Neural cell (in vitro differentiated cells): ENCODE measurements at regions not wholly inside any gene's neighbourhood (a gene's known extent, or its start where the extent isn't known, plus 50 kb on each side); places are given as distances from the start of the nearest gene placed in this dataset.

Experiments used
- H2AFZ ChIP-seq: fragments of 200-600, 300-800 bp; sonication (generic), shearing (Covaris generic); 2 replicates; pipeline ENCODE4 v1.6.0; 2014; ENCODE audit warnings: low read depth, mild to moderate bottlenecking, antibody characterized with exemption, low read length, moderate library complexity
- H3F3A ChIP-seq: fragments of 200-600 bp; shearing (Covaris generic); 2 replicates; pipeline ENCODE4 v1.6.1; 2016; ENCODE audit warnings: mild to moderate bottlenecking, moderate library complexity, mixed read lengths, antibody characterized with exemption, low read length; ENCODE audit not compliant: insufficient read depth, poor library complexity, severe bottlenecking
- H3K27ac ChIP-seq: fragments of 200-600, 300-800 bp; sonication (generic), shearing (Covaris generic); 2 replicates; pipeline ENCODE4 v1.5.1; 2014; ENCODE audit warnings: mild to moderate bottlenecking, low read length, moderate library complexity
- H3K27me3 ChIP-seq: fragments of 300-800, 200-600 bp; sonication (generic), shearing (Covaris generic); 2 replicates; pipeline ENCODE4 v1.6.0; 2014; ENCODE audit warnings: mild to moderate bottlenecking, low read depth, low read length, moderate library complexity; ENCODE audit not compliant: insufficient read depth
- H3K36me3 ChIP-seq: fragments of 300-800, 200-600 bp; sonication (generic), shearing (Covaris generic); 2 replicates; pipeline ENCODE4 v1.5.1; 2014; ENCODE audit warnings: mild to moderate bottlenecking, antibody characterized with exemption, low read length, moderate library complexity; ENCODE audit not compliant: insufficient read depth
- H3K4me2 ChIP-seq: fragments of 300-800, 200-600 bp; sonication (generic), shearing (Covaris generic); 2 replicates; pipeline ENCODE4 v1.6.0; 2014; ENCODE audit warnings: mild to moderate bottlenecking, low read length
- H3K4me3 ChIP-seq: fragments of 300-800, 200-600 bp; sonication (generic), shearing (Covaris generic); 2 replicates; pipeline ENCODE4 v1.5.1; 2014; ENCODE audit warnings: mild to moderate bottlenecking, low read length, moderate library complexity
- H3K79me2 ChIP-seq: fragments of 200-600 bp; shearing (Covaris generic); replicated peaks from 2 replicates; pipeline ENCODE4 v1.6.0; 2014; ENCODE audit warnings: mild to moderate bottlenecking, low read length, moderate library complexity; ENCODE audit not compliant: insufficient read depth
- H3K9ac ChIP-seq: fragments of 300-800, 200-600 bp; sonication (generic), shearing (Covaris generic); 2 replicates; pipeline ENCODE4 v1.6.1; 2016; ENCODE audit warnings: mild to moderate bottlenecking, low read length, mixed read lengths
- H3K9me2 ChIP-seq: fragments of 200-600 bp; shearing (Covaris generic); 2 replicates; pipeline ENCODE4 v1.6.1; 2016; ENCODE audit warnings: mild to moderate bottlenecking, low read length, mixed read lengths; ENCODE audit not compliant: insufficient read depth
- H3K9me3 ChIP-seq: fragments of 200-600, 300-800 bp; sonication (generic), shearing (Covaris generic); 2 replicates; pipeline ENCODE4 v1.6.1; 2016; ENCODE audit warnings: mild to moderate bottlenecking, mixed run types, low read length, moderate library complexity, mixed read lengths
- H4K20me1 ChIP-seq: fragments of 200-600 bp; shearing (Covaris generic); 2 replicates; pipeline ENCODE4 v1.6.1; 2016; ENCODE audit warnings: mild to moderate bottlenecking, mixed run types; ENCODE audit not compliant: insufficient read depth
- EP300 ChIP-seq: fragments of 450-650 bp; conservative IDR thresholded peaks from 2 replicates; pipeline ENCODE4 v1.6.1; 2014; ENCODE audit warnings: antibody characterized with exemption, mild to moderate bottlenecking, moderate library complexity; ENCODE audit not compliant: poor library complexity, severe bottlenecking
- EZH2 ChIP-seq: fragments of 200-600, 300-800 bp; shearing (Covaris generic), sonication (generic); IDR thresholded peaks from 2 replicates; pipeline ENCODE4 v1.6.1; 2014; ENCODE audit warnings: antibody characterized with exemption, low read length, borderline replicate concordance, mild to moderate bottlenecking; ENCODE audit not compliant: insufficient read depth, poor library complexity, severe bottlenecking
- MXI1 ChIP-seq: fragments of 450-650 bp; conservative IDR thresholded peaks from 2 replicates; pipeline ENCODE4 v1.6.1; 2014; ENCODE audit warnings: antibody characterized with exemption, mild to moderate bottlenecking; ENCODE audit not compliant: poor library complexity, severe bottlenecking
- POLR2AphosphoS5 ChIP-seq: IDR thresholded peaks from 2 replicates; pipeline ENCODE4 v1.6.1; 2012
- RAD21 ChIP-seq: fragments of 450-650 bp; conservative IDR thresholded peaks from 2 replicates; pipeline ENCODE4 v1.6.1; 2014; ENCODE audit warnings: antibody characterized with exemption, mild to moderate bottlenecking, moderate library complexity
- REST ChIP-seq: IDR thresholded peaks from 2 replicates; pipeline ENCODE4 v1.6.1; 2012; ENCODE audit warnings: borderline replicate concordance
- SMC3 ChIP-seq: fragments of 450-650 bp; conservative IDR thresholded peaks from 2 replicates; pipeline ENCODE4 v1.6.1; 2014; ENCODE audit warnings: antibody characterized with exemption, mild to moderate bottlenecking, moderate library complexity; ENCODE audit not compliant: poor library complexity
- TAF1 ChIP-seq: IDR thresholded peaks from 2 replicates; pipeline ENCODE4 v1.6.1; 2012; ENCODE audit warnings: low read depth
- TF ChIP-seq, protein P1 (sequence below): fragments of 450-650 bp; IDR thresholded peaks from 2 replicates; pipeline ENCODE4 v1.5.1; 2014; ENCODE audit warnings: antibody characterized with exemption, mild to moderate bottlenecking, moderate library complexity; ENCODE audit not compliant: poor library complexity, severe bottlenecking

GRCh38 chr2:84085562-84085961 is 373.5 kb downstream of the SUCLG1 start:
- H3K9me2 ChIP-seq, result no peaks in the 10 kb centered on the region
- H3K27me3 ChIP-seq, result no peaks in the 10 kb centered on the region
- H3K4me2 ChIP-seq, result no peak overlapping the region
- no peaks in the 10 kb centered on the region for H3F3A ChIP-seq
- H3K9me3 ChIP-seq, result no peaks in the 10 kb centered on the region
- H2AFZ ChIP-seq, result no peak overlapping the region
- H3K9ac ChIP-seq, result no peak overlapping the region
- no peak overlapping the region for H3K27ac ChIP-seq
- no peaks in the 10 kb centered on the region for H3K36me3 ChIP-seq
- no peak for TF ChIP-seq EP300
- TF ChIP-seq POLR2AphosphoS5, result no peak
- no peak for TF ChIP-seq SMC3
- no peak for TF ChIP-seq RAD21
- TF ChIP-seq REST, result no peak
- TF ChIP-seq MXI1, result no peak
- TF ChIP-seq EZH2, result no peak
- TF ChIP-seq, protein P1, sequence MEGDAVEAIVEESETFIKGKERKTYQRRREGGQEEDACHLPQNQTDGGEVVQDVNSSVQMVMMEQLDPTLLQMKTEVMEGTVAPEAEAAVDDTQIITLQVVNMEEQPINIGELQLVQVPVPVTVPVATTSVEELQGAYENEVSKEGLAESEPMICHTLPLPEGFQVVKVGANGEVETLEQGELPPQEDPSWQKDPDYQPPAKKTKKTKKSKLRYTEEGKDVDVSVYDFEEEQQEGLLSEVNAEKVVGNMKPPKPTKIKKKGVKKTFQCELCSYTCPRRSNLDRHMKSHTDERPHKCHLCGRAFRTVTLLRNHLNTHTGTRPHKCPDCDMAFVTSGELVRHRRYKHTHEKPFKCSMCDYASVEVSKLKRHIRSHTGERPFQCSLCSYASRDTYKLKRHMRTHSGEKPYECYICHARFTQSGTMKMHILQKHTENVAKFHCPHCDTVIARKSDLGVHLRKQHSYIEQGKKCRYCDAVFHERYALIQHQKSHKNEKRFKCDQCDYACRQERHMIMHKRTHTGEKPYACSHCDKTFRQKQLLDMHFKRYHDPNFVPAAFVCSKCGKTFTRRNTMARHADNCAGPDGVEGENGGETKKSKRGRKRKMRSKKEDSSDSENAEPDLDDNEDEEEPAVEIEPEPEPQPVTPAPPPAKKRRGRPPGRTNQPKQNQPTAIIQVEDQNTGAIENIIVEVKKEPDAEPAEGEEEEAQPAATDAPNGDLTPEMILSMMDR, result no peak
- TF ChIP-seq TAF1, result no peak
- H4K20me1 ChIP-seq, result no peaks in the 10 kb centered on the region
- no peaks in the 10 kb centered on the region for H3K79me2 ChIP-seq
- no peak overlapping the region for H3K4me3 ChIP-seq

- Histone ChIP-seq H3K4me2 (no peak overlapping the region), H4K20me1 (no peaks in the 10 kb centered on the region), H3F3A (no peaks in the 10 kb centered on the region), H3K9me3 (no peaks in the 10 kb centered on the region), H3K27ac (no peak overlapping the region), H3K4me3 (no peak overlapping the region), H3K27me3 (no peaks in the 10 kb centered on the region), H2AFZ (no peak overlapping the region), H3K9ac (no peak overlapping the region), H3K9me2 (no peaks in the 10 kb centered on the region), H3K36me3 (no peaks in the 10 kb centered on the region), H3K79me2 (no peaks in the 10 kb centered on the region)
- TF ChIP-seq, protein P1, result no peak
- no peak for TF ChIP-seq EP300
- TF ChIP-seq POLR2AphosphoS5, result no peak
- TF ChIP-seq MXI1, result no peak
- TF ChIP-seq SMC3, result no peak
- no peak for TF ChIP-seq REST
- no peak for TF ChIP-seq EZH2
- no peak for TF ChIP-seq TAF1
Measured at GRCh38 chr2:84084856-84085255, 374.2 kb downstream of the SUCLG1 start.
